ENCODE measurements at regions not wholly inside any gene's neighbourhood (a gene's known extent, or its start where the extent isn't known, plus 50 kb on each side); places are given as distances from the start of the nearest gene placed in this dataset.

GRCh38 chr11:79742176-79742575, 301.3 kb upstream of the TENM4 start:
- no peak for DNase-seq (ENCODE audit: low spot score)

DNA sequence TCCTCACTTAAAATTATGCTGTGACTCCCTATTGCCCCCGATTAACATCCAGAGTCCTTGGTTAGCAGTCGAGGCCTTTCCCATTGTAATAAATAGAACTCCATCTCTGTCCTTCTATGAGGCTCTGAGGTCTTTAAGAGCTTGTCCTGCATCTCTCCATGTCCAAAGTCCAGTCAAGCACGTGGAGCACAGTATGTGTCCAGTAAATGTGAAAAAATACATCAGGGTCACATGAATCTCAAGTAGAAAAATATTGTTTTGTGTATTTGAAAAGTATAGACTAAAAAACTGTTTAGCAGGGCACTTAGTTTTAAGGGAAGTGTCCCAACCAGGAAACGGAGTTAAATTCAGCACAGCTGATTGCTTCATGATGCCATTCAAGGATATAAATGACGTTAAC, 298.8 kb upstream of the TENM4 start:
- DNase-seq (ENCODE audit: low spot score): no peak

GRCh38 chr11:79727221-79727620, 286.4 kb upstream of the TENM4 start:
- DNase-seq (ENCODE audit: low spot score): no peak

GRCh38 chr11:79720115-79720514, 279.3 kb upstream of the TENM4 start:
- DNase-seq (ENCODE audit: low spot score): no peak

DNA sequence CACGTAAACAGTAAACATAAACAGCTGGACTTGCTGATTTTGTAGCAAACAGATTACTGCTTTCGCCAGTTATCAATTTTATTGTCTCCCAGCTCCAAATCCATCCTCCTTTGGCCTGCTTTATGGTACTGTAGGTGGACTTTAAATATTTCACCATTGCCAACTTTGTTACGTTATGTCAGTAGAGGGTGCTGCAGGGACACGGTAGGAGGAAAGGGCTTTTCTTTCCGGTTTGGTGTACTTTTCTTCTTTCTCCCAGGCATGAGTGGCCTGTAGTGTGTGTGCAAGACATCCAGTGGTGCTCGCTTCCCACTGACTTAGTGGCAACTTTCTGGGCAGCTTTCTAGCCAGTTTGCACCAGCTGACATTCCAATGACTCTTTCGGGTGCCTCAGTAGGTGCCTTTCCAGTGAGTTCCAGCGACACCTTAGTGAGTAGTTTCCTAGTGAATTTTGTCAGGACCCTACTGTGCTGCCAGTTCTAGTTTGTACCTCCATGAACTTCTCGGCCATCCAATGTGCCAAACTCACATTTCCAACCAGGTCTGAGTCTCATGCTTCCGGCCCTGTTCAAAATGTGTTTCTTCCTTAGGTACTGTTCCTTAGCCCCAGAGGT, 267.6 kb upstream of the TENM4 start:
- DNase-seq (ENCODE audit: low spot score): no peak

DNA sequence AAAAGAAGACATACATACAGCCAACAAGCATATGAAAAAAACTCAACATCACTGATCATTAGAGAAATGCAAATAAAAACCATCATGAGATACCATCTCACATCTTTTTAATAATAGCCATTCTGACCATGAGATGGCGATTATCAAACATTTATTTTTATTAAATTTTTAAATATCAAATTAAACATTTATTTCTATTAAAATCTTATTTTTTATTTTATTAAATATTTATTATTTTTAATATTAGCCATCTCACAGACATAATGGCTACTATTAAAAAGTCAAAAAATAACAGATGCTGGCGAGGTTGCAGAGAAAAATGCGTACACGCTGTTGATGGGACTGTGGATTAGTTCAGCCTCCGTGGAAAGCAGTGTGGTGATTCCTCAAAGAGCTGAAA, 264.8 kb upstream of the TENM4 start:
- DNase-seq (ENCODE audit: low spot score): no peak

GRCh38 chr11:79702303-79702702, 261.5 kb upstream of the TENM4 start:
- no peak for DNase-seq (ENCODE audit: low spot score)

DNA sequence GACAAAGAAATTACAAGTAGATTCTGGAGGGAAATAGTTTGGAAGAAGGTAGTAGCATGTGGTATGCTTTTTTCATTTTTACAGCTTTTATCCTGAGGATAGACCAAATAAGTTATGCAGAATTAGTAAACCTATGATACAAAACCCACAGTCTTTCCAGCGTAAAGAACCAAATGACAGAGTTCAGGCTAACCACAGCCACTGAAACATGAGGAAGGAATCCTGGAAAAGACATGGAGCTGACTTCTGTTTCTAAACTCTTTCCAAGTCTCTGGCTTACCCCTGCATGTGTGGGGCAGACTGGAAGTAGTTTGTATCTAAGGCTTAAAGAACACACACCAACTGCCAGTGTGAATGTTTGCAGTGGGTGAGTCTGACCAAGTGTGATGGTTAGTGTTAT, 258.4 kb upstream of the TENM4 start:
- DNase-seq (ENCODE audit: low spot score): no peak

GRCh38 chr11:79697905-79698304, 257.1 kb upstream of the TENM4 start:
- no peak for DNase-seq (ENCODE audit: low spot score)

DNA sequence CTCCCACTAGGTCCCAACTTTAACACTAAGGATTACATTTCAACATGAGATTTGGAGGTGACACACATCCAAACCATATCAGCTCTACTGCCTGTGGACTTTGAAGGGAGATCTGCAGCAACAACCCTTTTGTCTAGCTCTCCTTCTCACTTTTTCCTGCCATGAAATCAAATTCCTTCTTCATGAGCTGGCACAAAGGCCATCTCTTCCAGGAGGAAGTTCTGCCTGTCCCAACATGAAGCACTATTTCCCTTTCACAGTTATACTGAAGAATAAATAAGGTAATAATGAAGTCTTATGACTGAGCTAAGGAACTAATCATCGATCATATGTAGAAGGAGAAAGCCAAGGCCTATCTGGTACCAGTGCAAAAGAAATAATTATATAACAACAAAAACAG, 253.5 kb upstream of the TENM4 start:
- DNase-seq (ENCODE audit: low spot score): no peak

- no peak for DNase-seq (ENCODE audit: low spot score)
Measured at GRCh38 chr11:79691445-79691844, 250.6 kb upstream of the TENM4 start.

- no peak for DNase-seq (ENCODE audit: low spot score)
Measured at GRCh38 chr11:79686703-79687419, 246.0 kb upstream of the TENM4 start.

- DNase-seq (ENCODE audit: low spot score): no peak
Measured at GRCh38 chr11:79683930-79684329, 243.1 kb upstream of the TENM4 start.

DNA sequence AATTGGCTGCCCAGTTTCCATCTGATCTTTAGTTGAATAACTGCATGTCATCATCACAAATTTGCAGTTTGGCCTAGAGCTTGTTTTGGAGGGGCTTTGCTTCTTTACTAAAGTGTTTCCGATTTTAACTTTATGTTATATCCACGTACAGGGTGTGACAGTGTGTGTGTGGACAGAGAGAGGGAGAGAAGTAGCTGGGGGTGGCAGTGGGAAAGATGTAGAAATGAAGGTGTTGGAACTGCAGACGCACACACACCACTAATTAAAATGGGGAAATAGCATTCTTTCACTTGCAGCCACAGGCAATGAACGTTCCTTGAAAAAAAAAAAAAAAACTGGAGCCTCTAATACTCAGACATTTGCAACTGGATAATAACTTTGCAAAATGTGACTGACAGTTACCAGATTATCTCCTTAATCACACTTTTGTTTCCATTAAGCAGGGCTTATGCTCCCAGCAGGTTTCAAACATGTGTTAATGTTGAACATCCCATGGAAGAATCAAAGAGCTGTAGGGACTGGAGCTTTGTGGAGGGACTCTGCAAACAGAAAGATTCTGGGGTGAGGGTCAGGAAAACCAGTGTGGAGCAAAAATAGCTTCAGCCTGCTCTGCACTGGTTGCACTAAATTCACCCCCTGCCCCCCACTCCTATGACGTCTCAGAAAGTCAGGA, 238.1 kb upstream of the TENM4 start:
- no peak for DNase-seq (ENCODE audit: low spot score)

- DNase-seq (ENCODE audit: low spot score): no peak
Measured at GRCh38 chr11:79676396-79676795, 235.6 kb upstream of the TENM4 start.

- no peak for DNase-seq (ENCODE audit: low spot score)
Measured at GRCh38 chr11:79675081-79675480, 234.3 kb upstream of the TENM4 start.

DNA sequence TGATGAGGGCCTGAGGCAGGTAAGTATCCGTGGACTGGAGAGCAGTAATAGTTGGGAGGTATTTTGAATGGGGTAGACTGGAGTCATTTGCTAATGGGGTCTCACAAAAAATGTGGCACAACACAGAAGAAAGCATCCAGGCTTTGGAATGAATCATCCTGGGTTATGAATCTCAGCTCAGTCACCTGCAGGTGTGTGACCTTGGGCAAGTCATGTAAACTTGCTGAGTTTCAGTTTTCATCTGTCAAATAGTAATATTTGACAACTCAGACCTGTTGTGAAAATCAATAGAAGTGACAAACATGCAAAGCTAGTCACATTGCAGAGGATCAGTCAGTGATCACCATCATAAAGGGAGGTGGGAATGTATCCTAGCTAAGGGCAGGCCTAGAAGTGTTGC, 232.0 kb upstream of the TENM4 start:
- no peak for DNase-seq (ENCODE audit: low spot score)

- no peak for DNase-seq (ENCODE audit: low spot score)
Measured at GRCh38 chr11:79671401-79671800, 230.6 kb upstream of the TENM4 start.

DNA sequence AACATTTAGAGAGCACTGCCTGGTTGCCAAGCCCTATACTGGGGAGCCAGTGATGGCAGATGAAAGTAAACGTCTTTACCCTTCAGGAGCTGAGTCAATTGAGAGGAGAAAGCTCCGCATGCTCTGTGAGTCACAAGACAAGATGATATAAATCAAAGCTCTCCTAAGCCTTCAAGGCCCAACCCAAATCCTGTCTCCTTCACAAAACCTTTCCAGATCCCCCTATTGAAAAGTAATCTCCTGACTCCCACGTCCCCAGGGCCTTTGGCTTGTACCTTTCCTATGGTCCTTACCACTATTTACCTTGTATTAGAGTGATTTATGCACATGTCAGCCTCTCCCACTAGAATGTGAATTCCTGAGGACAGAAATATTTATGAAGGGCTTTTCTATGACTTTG, 230.1 kb upstream of the TENM4 start:
- no peak for DNase-seq (ENCODE audit: low spot score)

DNA sequence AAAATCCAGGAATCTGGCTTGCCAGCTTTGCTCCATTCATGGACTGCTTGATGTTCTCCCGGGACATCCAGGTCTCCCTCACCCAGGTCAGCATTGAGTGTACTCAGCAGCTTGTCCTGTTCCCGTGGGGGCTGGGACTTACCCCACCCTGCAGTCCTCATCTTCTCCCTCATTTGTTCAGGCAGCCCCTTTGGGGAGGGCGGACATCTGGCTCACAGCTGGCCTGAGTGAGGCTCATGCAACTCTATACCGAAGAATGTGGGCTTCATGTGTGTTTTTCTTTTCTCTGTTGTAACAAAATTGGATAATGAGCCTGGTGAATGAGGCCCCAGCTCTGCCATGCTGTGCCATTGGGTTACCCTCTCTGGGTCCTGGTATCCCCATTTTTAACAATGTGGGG, 227.7 kb upstream of the TENM4 start:
- no peak for DNase-seq (ENCODE audit: low spot score)

GRCh38 chr11:79667380-79667779, 226.6 kb upstream of the TENM4 start:
- no peak for DNase-seq (ENCODE audit: low spot score)

DNA sequence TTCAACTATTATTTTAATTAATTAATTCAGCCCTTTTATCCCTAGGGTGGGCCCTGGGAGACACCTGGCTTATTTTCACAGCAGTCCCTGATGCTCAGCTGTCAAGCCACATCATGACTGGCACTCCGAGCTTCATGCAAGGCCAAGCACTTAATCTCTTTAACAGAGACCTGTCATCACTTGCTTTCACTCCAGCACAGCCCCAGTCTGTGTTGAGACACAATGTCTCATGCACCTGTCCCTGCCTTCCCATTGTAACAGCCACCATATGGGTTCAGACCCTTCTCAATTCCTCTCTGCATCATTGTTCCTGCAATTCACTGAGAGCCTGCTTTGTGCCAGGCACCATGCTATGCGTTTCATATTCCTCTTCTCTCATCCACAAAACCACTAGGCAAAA, 222.2 kb upstream of the TENM4 start:
- no peak for DNase-seq (ENCODE audit: low spot score)

DNA sequence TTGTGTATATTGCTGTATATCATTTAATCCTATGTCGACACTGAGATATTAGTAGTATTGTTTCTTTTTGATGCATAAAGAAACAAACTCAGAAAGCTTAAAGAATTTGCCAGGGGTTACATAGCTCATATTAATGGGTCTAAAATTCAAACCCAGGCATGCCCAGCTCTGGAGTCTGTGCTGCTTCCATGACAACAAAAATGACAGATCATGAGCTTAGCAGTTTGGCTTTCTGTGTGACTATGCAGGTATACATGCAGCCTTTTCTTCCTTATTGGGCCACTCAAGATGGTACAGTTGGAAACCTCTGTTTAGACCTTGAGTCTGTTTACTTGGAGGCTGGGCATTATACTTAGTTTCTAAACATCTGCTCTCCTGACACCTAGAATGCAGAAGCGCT, 220.5 kb upstream of the TENM4 start:
- DNase-seq (ENCODE audit: low spot score): no peak
